Suprapubic skin (tissue), 4 donors: ENCODE measurements at regions not wholly inside any gene's neighbourhood (a gene's known extent, or its start where the extent isn't known, plus 50 kb on each side); places are given as distances from the start of the nearest gene placed in this dataset.

ENCODE experiments used
- DNase-seq, 2 donors: peaks; one replicate each; pipeline ENCODE4 v3.0.0-alpha.2; 2019; ENCODE audit warnings: low spot score in 2 of 2
- H3K27ac ChIP-seq: fragments of 200-600 bp; sonication (generic); one replicate; pipeline ENCODE4 v1.5.1; 2019
- H3K27me3 ChIP-seq: fragments of 200-600 bp; sonication (generic); one replicate; pipeline ENCODE4 v1.5.1; 2019
- H3K36me3 ChIP-seq: fragments of 200-600 bp; sonication (generic); one replicate; pipeline ENCODE4 v1.5.1; 2019
- H3K4me1 ChIP-seq: fragments of 200-600 bp; sonication (generic); one replicate; pipeline ENCODE4 v1.5.1; 2019
- H3K4me3 ChIP-seq: fragments of 200-600 bp; sonication (generic); one replicate; pipeline ENCODE4 v1.5.1; 2019; ENCODE audit warnings: mild to moderate bottlenecking
- H3K9me3 ChIP-seq: fragments of 200-600 bp; sonication (generic); one replicate; pipeline ENCODE4 v1.5.1; 2019
- CTCF ChIP-seq, 2 donors: fragments of 200-600 bp in 1 of 2; fragments of 450-650 bp in 1 of 2; sonication (generic) in 1 of 2; IDR thresholded peaks; one replicate each; pipeline ENCODE4 v1.5.1; 2016 to 2019; ENCODE audit warnings: antibody characterized with exemption in 2 of 2, mild to moderate bottlenecking in 1 of 2, moderate library complexity in 1 of 2
- EP300 ChIP-seq: sonication (generic); formaldehyde crosslinking; IDR thresholded peaks from one replicate; pipeline ENCODE4 v1.6.1; 2017; ENCODE audit warnings: antibody characterized with exemption
- POLR2A ChIP-seq, 2 donors: fragments of 450-650 bp; IDR thresholded peaks; one replicate each; pipeline ENCODE4 v1.6.1; 2017; ENCODE audit warnings: antibody characterized with exemption in 2 of 2, mild to moderate bottlenecking in 2 of 2, moderate library complexity in 2 of 2
- POLR2AphosphoS5 ChIP-seq, 3 donors: sonication (generic); formaldehyde crosslinking; IDR thresholded peaks; one replicate each; pipeline ENCODE4 v1.6.1; 2017; ENCODE audit warnings: antibody characterized with exemption in 3 of 3
- WGBS: methylation state at CpG from one replicate; pipeline ENCODE4 v1.1.5; 2018; 5-methylcytosine and 5-hydroxymethylcytosine counted together

- TF ChIP-seq CTCF (IDR thresholded peaks at IDR 0.05) (no peak), EP300 (no peak), POLR2AphosphoS5 (IDR thresholded peaks at IDR 0.05) (no peak), POLR2A (IDR thresholded peaks at IDR 0.05) (no peak)
- no peak overlapping the region for H3K4me3 ChIP-seq
- WGBS: 91% methylated on average over 1 of the region's 1 CpG
- H3K4me1 ChIP-seq: no peaks in the 10 kb centered on the region
- H3K9me3 ChIP-seq: no peaks in the 10 kb centered on the region
- H3K36me3 ChIP-seq: no peaks in the 10 kb centered on the region
- H3K27ac ChIP-seq: no peak overlapping the region
- no peak for DNase-seq
- H3K27me3 ChIP-seq: no peaks in the 10 kb centered on the region
Observed at GRCh38 chr3:31250116-31250777, 282.5 kb upstream of the STT3B start.

- H3K4me3 ChIP-seq: no peak overlapping the region
- no peak overlapping the region for H3K27ac ChIP-seq
- H3K4me1 ChIP-seq: no peaks in the 10 kb centered on the region
- H3K27me3 ChIP-seq: no peaks in the 10 kb centered on the region
- DNase-seq: no peak
- H3K36me3 ChIP-seq: no peaks in the 10 kb centered on the region
- 99% methylated on average over 3 of the region's 3 CpGs for WGBS
- no peaks in the 10 kb centered on the region for H3K9me3 ChIP-seq
- TF ChIP-seq POLR2A (IDR thresholded peaks at IDR 0.05): no peak
- no peak for TF ChIP-seq POLR2AphosphoS5 (IDR thresholded peaks at IDR 0.05)
Observed at GRCh38 chr3:31251083-31251482, 281.6 kb upstream of the STT3B start.

- no peaks in the 10 kb centered on the region for H3K9me3 ChIP-seq
- DNase-seq: no peak
- TF ChIP-seq EP300 (no peak), POLR2A (IDR thresholded peaks at IDR 0.05) (no peak), CTCF (IDR thresholded peaks at IDR 0.05) (no peak), POLR2AphosphoS5 (IDR thresholded peaks at IDR 0.05) (no peak)
- no peaks in the 10 kb centered on the region for H3K4me1 ChIP-seq
- H3K27ac ChIP-seq: no peak overlapping the region
- H3K36me3 ChIP-seq: no peaks in the 10 kb centered on the region
- 88% methylated on average over 6 of the region's 6 CpGs for WGBS
- H3K4me3 ChIP-seq: no peak overlapping the region
- no peaks in the 10 kb centered on the region for H3K27me3 ChIP-seq
Observed at GRCh38 chr3:31252216-31253185, 280.2 kb upstream of the STT3B start.

GRCh38 chr3:31253782-31254181 is 278.9 kb upstream of the STT3B start:
- WGBS: 83% methylated on average over 4 of the region's 4 CpGs
- Histone ChIP-seq H3K27ac (no peak overlapping the region), H3K4me3 (no peak overlapping the region), H3K4me1 (no peaks in the 10 kb centered on the region), H3K27me3 (no peaks in the 10 kb centered on the region), H3K9me3 (no peaks in the 10 kb centered on the region), H3K36me3 (no peaks in the 10 kb centered on the region)
- DNase-seq: no peak
- TF ChIP-seq POLR2AphosphoS5 (IDR thresholded peaks at IDR 0.05) (no peak), EP300 (no peak), CTCF (IDR thresholded peaks at IDR 0.05) (no peak), POLR2A (IDR thresholded peaks at IDR 0.05) (no peak)

- Histone ChIP-seq H3K36me3 (no peaks in the 10 kb centered on the region), H3K27ac (no peak overlapping the region), H3K4me3 (no peak overlapping the region), H3K27me3 (no peaks in the 10 kb centered on the region), H3K4me1 (no peaks in the 10 kb centered on the region), H3K9me3 (no peaks in the 10 kb centered on the region)
- 83% methylated on average over 3 of the region's 3 CpGs for WGBS
- no peak for TF ChIP-seq POLR2AphosphoS5 (IDR thresholded peaks at IDR 0.05)
- no peak for TF ChIP-seq EP300
- TF ChIP-seq POLR2A (IDR thresholded peaks at IDR 0.05): no peak
- no peak for TF ChIP-seq CTCF (IDR thresholded peaks at IDR 0.05)
- no peak for DNase-seq
Observed at GRCh38 chr3:31254483-31254882, 278.2 kb upstream of the STT3B start.
